ENCODE measurements at regions not wholly inside any gene's neighbourhood (a gene's known extent, or its start where the extent isn't known, plus 50 kb on each side); places are given as distances from the start of the nearest gene placed in this dataset.
"Not testable (repeated sequence)": the region's sequence is repeated elsewhere in the genome, so short reads cannot be mapped to it uniquely, and the experiment has no call there.

DNA sequence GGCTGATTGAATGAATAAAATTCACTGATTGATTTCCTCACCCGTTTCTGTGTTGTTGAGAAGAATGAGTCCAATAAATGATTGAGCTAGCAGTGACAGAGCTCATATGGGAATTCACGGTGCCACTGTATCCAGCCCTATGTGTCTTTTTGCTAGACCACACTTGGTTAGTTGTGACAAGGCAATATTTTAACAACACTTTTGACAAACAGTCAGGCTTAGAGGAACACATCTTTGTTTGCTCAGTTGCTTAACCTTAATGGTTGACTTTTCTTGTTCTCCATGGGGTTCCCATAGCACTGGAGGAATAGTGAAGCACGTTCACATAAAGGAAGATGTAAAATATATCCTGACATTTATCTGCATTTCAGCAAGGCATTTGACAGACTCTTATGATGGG lies 273.9 kb upstream of the DEPDC1 start:
- intact Hi-C loops (cut with micrococcal nuclease), result no loop called here
- TF ChIP-seq CTCF (IDR thresholded peaks at IDR 0.05), result no peak
- H3K36me3 Mint-ChIP-seq (ENCODE audit: low read depth), result no peaks in the 10 kb centered on the region
- H3K9me3 Mint-ChIP-seq, result peaks cover 8% of the 10 kb centered on the region
- DNase-seq, result no peak
- H3K4me3 Mint-ChIP-seq, result no peak overlapping the region
- no peak overlapping the region for H3K27ac Mint-ChIP-seq
- H3K4me1 Mint-ChIP-seq, result no peaks in the 10 kb centered on the region
- ChIA-PET CTCF (no interaction called here), POLR2A (no interaction called here)
- H3K27me3 Mint-ChIP-seq, result no peaks in the 10 kb centered on the region
- no peak for ATAC-seq (ENCODE audit: low read depth)

DNA sequence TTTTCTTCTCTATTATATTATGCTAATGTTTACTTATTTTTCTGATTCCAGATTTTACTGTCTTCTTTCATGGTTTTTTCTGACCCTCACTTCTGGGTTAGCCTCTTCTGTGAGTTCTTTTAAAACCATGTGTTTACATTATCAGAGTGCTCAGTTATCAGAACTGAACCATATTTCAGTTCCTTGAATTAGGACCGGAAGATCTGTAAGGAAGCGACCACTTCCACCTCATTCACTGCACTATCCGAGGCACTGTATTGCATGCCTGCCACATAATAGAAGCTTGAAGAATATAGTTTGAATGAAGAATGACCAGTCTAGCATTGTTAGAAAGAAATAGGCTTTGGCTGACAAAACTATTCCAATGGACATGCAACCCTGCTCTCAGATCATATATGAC lies 281.0 kb upstream of the DEPDC1 start:
- H3K4me1 Mint-ChIP-seq, result no peaks in the 10 kb centered on the region
- intact Hi-C loops (cut with micrococcal nuclease), result no loop called here
- no peak overlapping the region for H3K27ac Mint-ChIP-seq
- no peaks in the 10 kb centered on the region for H3K27me3 Mint-ChIP-seq
- no peak overlapping the region for H3K4me3 Mint-ChIP-seq
- no peak for TF ChIP-seq CTCF (IDR thresholded peaks at IDR 0.05)
- ChIA-PET POLR2A (no interaction called here), CTCF (no interaction called here)
- H3K9me3 Mint-ChIP-seq, result peaks cover 15% of the 10 kb centered on the region
- H3K36me3 Mint-ChIP-seq (ENCODE audit: low read depth), result no peaks in the 10 kb centered on the region
- DNase-seq, result no peak
- no peak for ATAC-seq (ENCODE audit: low read depth)

DNA sequence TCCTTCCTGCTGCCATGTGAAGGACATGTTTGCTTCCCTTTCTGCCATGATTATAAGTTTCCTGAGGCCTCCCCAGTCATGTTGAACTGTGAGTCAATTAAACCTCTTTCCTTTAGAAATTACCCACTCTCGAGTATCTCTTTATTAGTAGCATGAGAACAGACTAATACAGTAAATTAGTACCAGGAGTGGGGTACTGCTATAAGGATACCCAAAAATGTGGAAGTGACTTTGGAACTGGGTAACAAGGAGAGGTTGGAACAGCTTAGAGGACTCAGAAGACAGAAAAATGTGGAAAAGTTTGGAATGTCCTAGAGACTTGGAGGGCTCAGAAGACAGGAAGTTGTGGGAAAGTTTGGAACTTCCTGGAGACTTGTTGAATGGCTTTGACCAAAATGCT lies 283.0 kb upstream of the DEPDC1 start:
- H3K4me1 Mint-ChIP-seq; H3K36me3 Mint-ChIP-seq (ENCODE audit: low read depth); H3K4me3 Mint-ChIP-seq; intact Hi-C loops (cut with micrococcal nuclease); H3K27ac Mint-ChIP-seq; ATAC-seq (ENCODE audit: low read depth); H3K27me3 Mint-ChIP-seq; CTCF ChIA-PET; POLR2A ChIA-PET; DNase-seq: not testable (repeated sequence)
- H3K9me3 Mint-ChIP-seq, result peaks cover 11% of the 10 kb centered on the region

DNA sequence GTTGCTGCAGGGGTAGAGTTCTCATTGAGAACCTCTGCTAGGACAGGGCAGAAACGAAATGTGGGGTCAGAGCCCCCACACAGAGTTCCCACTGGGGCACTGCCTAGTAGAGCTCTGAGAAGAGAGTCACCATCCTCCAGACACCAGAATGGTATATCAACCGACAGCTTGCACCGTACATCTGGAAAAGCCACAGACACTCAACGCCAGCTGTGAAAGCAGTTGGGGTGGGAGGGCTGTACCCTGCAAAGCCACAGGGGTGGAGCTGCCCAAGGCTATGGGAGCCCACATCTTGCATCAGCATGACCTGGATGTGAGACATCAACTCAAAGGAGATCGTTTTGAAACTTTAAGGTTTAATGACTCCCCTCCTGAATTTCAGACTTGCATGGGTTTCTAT lies 284.0 kb upstream of the DEPDC1 start:
- no peaks in the 10 kb centered on the region for H3K36me3 Mint-ChIP-seq (ENCODE audit: low read depth)
- no peaks in the 10 kb centered on the region for H3K27me3 Mint-ChIP-seq
- ATAC-seq (ENCODE audit: low read depth) (no peak), DNase-seq (no peak)
- POLR2A ChIA-PET, result no interaction called here
- CTCF ChIA-PET, result no interaction called here
- no peak overlapping the region for H3K27ac Mint-ChIP-seq
- no peak overlapping the region for H3K4me3 Mint-ChIP-seq
- no peak for TF ChIP-seq CTCF (IDR thresholded peaks at IDR 0.05)
- H3K4me1 Mint-ChIP-seq, result no peaks in the 10 kb centered on the region
- intact Hi-C loops (cut with micrococcal nuclease), result no loop called here
- peaks cover 11% of the 10 kb centered on the region for H3K9me3 Mint-ChIP-seq

- Mint-ChIP-seq H3K27me3 (no peaks in the 10 kb centered on the region), H3K4me3 (no peak overlapping the region), H3K4me1 (no peaks in the 10 kb centered on the region), H3K27ac (no peak overlapping the region), H3K36me3 (ENCODE audit: low read depth) (no peaks in the 10 kb centered on the region), H3K9me3 (peaks cover 9% of the 10 kb centered on the region)
- CTCF ChIA-PET, result no interaction called here
- intact Hi-C loops (cut with micrococcal nuclease), result no loop called here
- no peak for DNase-seq
- POLR2A ChIA-PET, result no interaction called here
- ATAC-seq (ENCODE audit: low read depth), result no peak
- no peak for TF ChIP-seq CTCF (IDR thresholded peaks at IDR 0.05)
These were observed 286.0 kb upstream of the DEPDC1 start for GRCh38 chr1:68782890-68783289.

DNA sequence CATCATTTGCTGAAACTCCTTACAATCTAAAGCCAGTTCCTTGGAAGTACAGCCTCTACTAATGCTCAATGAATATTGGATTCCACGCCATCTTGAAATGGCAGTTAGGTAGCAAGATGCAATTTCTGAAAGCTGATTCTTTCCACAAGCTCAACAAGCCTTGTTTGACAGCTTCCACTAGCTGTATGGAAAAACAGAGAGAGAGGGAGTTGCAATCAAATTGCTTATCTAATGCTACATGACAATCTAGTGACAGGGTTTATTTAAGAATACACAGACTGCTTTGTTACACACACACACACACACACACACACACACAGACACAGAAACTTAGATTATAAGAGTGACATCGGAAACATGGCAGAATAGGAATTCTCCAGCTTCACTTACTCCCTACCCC lies 288.4 kb upstream of the DEPDC1 start:
- no peaks in the 10 kb centered on the region for H3K36me3 Mint-ChIP-seq (ENCODE audit: low read depth)
- ATAC-seq (ENCODE audit: low read depth) (no peak), DNase-seq (no peak)
- peaks cover 3% of the 10 kb centered on the region for H3K9me3 Mint-ChIP-seq
- H3K27ac Mint-ChIP-seq, result no peak overlapping the region
- intact Hi-C loops (cut with micrococcal nuclease), result no loop called here
- POLR2A ChIA-PET, result no interaction called here
- CTCF ChIA-PET, result no interaction called here
- no peak overlapping the region for H3K4me3 Mint-ChIP-seq
- TF ChIP-seq CTCF (IDR thresholded peaks at IDR 0.05), result no peak
- no peaks in the 10 kb centered on the region for H3K27me3 Mint-ChIP-seq
- H3K4me1 Mint-ChIP-seq, result no peaks in the 10 kb centered on the region

All from activated B cell treated with CpG ODN at 0.5 μM for 24 hours (primary cell).